ENCODE measurements at regions not wholly inside any gene's neighbourhood (a gene's known extent, or its start where the extent isn't known, plus 50 kb on each side); places are given as distances from the start of the nearest gene placed in this dataset.

DNA sequence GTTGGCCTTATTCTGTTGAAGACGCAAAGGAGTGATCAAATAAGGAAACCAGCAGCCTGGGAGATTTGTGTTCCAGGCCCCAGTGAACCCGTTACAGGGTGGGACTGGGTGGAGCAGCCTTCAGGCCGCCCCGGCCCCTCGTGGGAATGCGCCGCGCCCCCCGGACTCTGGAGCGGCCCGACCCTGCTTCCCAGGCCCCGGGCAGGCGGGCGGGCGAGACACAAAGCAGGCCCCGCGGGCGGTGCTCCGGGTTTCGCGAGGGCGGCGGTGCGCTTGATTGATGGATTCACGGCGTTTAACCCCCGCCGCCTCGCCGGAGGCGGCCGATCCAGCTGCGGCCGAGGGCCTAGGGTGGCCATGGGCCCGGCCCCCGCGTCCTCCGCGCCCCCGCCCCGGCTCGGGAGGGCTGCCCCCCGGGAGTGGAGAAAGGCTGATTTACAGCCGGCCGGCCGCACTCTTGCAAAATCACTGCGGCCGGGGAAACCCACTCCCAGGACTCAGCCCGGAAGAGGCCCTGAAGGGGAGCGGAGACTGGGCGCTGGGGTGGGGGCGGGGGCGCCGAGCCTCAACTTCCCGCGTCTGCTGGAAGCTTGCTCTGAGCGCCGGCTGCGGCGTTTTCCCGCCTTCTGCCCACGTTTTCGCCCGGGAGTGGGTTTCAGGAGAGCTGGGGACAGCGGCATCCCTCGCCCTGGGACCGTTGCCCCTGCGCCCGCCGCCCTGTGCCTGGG, 299.6 kb upstream of the NFE2L3 start:
- DNase-seq: no peak

DNA sequence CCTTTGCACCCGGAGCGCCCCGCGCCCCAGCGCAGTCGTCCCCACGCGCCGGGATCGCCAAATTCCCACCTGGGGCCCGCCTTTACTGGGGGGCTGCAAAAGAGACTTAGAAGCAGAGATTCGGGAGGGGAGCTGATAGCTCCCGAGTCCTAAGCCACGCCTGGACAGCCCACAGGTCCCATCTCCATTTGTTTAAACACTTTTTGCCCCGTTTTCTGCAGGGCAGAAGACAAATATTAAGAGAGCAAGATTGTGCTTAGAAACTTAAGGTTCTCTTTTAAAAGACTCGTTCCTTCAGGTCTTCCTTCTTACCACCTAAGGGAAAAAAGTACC, 299.1 kb upstream of the NFE2L3 start:
- DNase-seq: no peak

DNA sequence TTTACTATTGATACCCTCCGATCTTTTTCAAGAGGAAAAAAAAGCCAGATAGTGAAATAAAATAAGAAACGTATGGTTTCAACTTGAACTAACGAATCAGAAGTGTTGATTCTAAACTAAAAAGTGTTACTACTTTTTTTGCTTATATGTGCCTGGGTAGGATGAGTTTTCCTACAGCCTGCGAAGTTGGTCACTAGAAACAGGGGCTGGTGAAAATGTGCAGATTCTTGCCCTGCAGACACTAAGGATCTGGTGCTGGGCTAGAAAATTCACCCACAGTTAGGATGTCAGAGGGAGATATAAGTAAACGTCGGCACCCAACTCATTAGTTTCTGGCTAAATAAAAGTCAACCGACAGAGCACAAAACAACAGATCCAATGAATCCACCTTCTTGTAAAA, 298.7 kb upstream of the NFE2L3 start:
- no peak for DNase-seq

DNA sequence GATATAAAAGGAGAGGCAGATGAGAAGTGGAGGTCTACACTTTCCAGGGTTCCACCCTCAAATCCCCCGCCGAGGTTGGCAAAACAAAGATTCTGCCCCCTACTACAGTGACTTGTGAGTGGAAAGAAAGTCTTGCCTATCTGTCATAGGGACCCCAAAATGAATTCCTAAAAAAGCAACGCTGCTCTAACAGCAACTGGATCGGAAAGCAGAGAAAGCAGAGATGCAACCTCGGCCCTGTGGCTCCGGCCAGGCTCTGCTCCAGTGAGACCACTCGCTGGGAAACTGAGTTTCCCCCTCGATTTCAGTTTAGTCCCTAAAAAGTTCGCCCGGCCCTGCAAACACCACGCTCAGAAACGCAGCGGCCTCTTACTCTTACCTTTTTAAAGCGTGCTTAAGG, 297.9 kb upstream of the NFE2L3 start:
- no peak for DNase-seq

DNA sequence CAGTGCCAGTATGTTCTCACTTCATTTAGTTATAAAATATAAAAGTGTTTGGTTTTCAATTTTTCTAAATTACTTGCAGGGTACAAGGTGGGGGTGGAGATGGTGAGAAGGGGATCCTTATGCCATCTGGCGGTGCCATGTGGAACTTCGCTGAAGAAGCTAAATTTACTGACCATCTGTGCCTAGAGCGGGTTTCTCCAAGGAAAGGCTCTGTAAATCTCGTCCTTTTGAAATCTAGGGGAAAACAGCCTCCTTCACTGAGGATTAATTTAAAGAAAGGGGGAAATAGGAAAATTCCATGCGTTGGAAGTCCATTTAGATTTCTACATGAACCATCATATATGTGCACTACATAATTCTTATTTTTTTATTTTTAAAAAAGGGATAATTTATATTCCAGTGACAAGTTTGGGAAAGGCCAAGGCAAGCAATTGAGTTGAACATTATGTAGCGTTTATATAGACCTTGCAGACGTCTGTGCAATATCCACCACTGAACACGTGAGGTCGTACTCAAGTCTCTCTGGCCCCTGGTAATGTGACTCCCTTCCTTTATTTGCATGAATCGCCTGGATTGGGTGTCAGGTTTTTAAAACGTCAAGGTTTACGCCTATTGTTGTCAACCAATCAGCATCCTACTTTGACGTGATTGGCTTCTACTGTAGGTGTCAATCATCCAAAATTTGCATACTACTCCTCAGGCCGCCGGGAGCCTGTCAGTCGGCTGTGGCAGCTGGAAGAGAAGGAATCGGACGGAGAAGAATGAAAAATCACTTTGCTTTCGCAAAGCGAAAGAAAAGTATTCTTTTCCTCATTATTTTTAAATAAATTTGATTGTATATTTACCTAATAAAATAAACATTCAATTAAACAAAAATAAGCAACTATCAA, 297.1 kb upstream of the NFE2L3 start:
- peak; percentile 95 to 99 for DNase-seq

DNA sequence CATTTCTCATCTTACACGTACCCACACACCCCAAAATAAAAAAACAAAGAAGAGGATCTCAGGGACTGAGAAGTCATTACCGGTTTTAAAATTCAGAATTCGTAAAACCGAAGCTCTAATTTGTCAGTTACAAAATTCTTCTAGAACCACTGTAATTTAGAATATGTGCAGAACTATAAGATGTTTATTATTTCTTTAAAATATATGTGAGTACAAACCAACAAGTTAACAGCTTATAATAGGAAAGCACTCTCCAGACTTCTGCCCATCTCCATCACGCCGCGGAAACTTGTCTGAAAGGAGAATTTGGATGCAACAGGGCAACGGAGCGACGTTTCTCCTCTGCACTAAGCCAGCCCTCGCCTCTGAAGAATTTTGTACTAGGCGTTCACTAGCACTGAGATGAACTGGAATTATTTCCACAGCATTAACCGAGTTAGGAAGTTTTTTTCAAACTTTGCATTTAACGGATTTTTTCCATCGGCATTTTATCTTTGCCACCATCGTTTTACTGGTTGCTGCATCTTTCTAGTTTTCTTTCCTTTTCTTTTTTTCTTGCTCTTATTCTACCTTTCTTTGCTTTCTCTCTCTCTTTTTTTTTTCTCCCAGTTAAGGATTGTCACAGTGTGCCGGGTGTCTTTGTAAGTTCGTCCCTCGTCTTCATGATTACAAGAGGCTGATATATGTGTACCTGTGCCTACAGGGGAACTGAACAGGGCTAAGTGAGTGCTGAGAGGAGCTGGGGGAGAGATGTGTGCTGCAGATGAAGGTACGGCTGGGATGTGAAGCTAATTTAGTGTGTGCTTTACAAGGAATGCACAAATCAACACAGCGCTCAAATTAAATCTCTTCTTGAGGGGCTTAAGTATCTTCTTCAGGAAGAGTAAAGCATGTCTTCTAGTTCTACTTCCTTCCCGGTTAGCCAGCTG, 295.9 kb upstream of the NFE2L3 start:
- DNase-seq: peak in 1 of 2 experiments; percentile 50

DNA sequence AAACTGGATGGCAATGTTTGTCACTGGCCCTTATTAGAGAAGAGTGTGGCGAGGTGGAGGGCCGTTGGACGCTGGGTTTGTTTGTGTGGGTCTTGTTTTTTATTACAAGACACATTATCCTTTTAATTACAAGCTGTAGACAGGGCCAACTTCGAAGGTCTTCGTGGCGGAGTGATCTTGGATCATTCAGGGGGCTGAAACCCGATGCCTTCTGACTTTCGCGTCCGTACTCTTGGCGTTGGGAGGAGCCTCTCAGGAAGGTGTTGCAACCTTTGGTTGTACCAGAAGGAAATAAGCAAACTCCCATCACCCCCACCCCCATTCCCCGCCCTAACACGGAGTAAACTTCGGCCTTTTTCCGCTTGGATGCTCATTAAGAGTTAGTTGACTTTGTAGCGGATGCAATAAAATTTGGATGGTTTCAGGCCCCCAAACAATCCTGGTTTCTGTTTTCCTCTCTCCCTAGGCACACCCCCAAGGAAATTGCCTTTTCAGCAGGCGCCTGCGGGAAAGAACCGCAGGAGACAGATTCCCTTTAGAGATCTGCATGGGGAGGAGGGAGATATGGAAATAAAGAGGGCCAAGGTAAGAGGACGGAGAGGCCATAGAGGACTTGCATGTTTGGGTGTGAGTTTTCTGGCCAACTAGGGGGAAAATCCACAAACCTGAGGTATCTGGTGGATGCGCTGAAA, 294.5 kb upstream of the NFE2L3 start:
- DNase-seq: peak; percentile 76 to 84

DNA sequence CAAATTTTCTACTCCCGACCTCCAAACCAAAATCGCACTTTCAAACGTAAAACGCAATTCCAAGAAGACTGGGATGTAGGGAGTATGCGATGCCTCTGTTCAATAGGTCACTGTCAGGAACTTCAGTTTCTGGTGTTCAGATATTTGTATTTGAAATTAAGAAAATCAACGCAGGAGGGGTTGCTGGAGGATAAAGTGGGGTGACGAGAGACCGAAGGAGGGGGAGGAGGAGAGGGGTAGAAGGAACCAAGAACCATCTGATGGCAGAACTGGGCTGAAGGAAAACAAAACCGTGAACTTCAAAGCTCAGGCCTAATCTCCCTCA, 293.8 kb upstream of the NFE2L3 start:
- no peak for DNase-seq

DNA sequence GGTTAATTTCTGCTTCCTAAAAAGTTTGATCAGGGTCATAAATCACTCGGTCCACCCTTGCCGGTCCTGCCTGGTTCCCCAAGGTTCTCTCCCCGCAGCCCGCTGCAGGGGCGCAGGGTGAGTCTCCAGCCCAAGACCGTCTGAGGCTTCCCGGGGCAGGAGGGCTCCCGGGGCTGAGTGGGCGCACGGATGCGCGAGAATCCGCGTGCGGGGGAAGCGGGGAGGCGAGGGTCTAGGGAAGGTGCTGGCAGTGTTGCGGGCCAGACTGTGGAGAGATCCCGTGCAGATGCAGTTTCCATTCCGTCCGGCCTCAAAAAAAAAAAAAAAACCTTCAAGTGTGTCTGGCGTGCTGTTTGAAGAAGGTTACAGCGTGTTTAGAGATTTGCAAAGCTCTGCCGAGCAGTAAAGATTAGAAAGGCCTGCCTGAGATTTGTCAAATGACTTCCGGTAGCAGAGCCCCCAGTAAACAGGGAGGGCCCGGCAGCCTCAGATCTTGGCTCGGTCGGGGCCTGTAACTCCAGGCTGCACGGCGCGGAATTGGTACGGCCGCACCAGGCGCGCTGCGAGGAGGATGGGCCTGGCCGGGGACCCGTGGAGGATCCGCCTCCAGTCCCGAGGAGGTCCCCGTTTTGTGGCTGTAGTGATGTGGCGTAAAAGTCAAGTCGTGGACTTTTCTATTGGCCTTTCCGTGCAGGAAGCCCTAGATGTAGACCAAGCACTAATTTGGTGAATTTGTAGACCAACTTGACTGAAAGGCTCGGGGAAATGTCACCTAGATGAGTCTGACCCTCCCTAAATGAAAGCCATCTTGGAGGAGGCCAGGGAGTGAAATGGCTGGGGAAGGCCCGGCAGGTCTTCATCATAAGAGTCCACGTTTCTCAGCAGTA, 293.2 kb upstream of the NFE2L3 start:
- DNase-seq: no peak

DNA sequence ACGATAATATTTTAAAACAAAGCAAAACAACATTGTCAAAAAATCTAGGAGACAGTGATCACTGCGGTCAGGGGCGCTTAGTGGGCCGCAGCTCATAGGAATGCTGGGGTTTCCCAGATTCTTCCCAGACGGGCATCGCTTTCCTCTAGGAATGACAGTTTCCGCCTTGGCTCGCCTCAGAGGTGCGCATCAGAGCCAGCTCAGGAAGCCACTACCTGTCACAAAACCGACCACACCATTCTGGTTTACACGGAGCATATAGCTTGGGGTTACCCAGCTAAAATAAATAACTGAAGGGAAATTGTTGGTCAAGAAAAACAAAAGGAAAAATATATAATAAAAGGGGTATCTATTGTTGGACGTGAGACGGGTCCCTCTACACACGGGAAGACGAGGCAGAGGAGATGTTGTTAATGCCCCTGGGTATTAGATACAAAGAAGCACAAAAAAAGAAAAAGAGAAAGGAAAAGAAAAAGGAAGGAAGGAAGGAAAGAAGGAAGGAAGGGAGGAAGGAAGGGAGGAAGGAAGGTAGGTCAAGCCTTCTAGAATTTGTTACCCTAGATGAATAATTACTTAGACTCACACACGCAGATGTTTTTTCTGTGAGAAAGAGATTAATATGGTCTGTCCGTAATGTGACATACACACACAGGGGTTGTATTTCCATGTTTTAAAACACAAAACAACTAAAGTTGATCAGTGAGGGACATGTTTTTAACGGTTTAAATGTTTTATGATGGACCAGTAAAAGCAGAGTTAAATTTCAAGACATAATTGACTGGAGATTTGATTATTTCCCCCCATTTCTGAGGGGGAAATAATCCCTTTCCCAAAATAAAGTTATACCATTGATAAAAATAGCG, 292.4 kb upstream of the NFE2L3 start:
- no peak for DNase-seq

DNA sequence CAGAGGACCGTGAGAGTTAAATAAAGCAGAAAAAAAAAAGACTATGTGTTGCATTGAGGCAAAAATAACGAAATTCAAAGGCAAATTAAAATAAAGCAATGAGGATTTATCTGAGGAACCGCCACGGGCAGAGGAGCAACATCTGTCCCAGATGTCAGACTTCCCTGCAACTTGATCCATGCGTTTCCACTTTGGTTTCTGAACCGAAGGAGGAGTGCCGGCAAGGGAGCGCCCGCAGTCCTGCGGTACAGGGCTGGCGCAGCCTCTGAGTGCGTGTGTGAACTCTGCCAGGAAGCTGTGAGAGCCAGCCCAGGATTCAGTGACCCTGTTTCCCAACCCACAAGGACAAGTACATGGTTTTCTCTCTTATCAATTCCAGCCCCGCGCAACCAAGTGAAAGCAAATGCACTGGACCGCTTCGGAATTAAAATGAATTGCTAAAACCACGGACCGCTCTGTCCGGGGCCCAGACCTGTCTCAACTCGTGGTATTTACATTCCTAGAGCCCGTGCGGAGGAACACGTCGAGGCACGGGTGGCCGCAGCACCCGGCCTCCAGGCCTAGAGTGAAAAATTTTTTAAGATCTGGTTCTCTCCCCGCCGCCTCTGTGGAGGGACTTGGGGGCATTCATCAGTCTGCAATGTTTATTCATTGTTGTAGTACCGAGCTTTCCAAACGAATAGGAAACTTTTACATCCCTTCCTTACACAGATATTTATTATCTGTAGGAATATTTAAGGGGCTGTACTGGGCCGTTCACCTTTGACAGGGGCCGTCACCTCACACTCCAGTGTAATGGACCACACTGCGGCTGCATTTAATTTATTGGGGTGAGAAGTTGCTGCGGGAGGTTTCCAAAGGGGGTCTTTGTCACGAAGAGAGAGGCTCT, 291.5 kb upstream of the NFE2L3 start:
- DNase-seq: peak; percentile 18 to 41

DNA sequence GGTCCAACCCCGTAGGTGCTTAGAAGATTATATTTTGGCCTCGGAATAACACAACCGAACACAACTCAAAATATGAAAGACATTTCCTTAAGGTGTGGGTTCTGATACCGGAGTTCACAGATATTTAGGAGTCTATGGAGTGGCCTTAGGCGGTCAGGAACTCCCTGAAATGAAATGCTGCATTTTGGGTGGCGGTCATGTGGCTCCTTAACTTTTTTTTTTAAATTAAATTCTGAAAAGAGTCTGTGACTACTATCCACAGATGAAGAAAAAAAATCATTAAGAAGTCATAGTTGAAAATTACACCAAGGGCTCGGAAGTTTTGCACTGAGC, 290.9 kb upstream of the NFE2L3 start:
- no peak for DNase-seq

DNA sequence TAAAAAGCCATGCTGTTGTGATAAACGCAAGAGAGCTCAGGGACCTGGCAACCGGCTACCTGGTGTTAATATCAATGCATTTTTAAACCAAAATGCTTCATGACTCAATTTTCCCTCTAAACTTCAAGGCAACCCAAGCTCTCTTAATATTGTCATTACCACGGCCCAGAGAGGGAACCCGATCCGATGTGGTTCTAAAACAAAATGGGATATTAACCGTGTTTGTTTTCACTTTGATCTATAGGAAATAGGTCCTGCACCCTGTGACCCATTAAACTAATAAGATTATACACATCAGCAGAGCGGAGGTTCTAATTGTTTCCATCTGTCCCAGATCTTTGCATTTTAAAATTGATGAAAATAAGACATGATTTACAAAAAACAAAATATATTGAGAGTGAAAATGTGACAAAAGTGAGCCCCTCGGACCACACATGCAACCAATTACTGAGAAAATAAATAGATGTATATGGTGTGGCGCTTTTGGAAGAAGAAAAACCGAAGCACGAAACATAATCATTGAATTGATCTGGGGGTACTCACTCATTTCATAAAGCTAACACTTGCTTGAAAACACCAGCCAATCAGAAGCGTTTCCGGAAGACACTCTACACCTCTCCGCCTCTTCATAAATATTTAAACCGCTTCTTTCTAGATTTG, 290.3 kb upstream of the NFE2L3 start:
- no peak for DNase-seq

DNA sequence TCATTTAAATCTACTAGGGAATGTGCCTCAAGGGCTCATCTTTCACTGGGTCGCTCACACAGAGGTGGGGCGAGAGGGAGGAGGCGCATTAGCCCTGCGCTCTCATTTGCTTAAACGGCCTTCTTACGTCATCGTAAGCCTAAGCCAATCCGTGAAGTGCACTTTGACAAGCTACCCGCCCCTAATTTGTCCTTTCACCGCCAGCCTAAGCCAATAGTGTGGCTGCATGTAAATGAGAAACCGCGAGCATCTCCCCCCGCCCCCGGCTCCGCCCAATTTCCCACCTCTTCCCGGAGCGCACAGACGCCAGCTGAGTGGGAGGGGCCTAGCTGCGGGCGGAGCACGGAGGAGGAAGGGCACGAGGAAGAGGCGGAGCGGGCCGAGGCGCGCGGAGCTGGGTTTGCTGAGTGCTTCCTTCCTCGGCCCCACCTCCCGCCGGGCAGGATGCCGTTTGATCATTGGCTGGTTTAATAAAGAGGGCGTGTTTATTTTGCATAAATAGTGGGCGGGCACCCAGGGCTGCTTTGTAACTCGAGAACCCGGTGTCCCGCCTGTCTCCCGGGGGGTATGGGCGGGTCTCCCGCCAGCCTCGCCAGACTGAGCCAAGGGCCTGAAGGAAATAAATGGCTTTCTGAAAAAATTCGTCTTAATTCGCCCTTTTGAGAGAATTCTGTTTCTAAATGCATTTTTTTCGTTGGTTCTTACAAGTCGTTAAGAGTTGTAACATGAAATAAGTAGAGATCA, 289.6 kb upstream of the NFE2L3 start:
- peak; percentile 100 for DNase-seq

DNA sequence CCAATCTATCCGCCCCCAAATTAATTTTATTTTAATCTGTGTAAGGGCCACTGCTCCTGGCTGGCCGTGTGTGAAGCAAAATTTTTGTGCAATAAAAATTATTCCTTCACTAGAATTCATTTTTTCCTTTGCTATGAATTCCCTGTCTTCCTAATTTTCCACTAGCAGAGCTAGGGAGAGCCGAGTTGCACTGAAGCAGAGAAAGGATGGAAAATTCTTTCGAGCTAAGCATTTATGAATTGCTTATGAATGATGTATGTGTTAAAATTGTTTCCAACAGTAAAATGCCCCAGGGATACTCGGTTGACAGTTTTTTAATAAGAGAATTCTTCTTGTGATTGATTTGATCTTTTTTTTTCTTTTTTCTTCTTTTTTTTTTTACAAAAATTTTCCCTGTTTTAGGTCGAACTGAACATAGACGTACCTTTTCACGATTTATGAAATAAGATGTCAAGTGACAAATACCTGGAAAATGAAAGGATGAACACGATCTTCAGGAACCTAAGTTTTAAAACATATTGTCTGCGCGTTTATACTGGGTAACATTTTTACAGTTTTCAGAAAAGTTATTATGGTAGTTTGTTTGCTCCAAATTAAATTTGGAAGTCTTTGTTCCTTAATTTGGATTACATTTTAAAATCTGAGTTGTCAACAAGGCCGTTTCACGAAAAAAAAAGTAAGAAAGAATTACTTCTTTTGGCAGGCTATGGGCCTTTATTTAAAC, 288.8 kb upstream of the NFE2L3 start:
- peak; percentile 63 to 72 for DNase-seq

DNA sequence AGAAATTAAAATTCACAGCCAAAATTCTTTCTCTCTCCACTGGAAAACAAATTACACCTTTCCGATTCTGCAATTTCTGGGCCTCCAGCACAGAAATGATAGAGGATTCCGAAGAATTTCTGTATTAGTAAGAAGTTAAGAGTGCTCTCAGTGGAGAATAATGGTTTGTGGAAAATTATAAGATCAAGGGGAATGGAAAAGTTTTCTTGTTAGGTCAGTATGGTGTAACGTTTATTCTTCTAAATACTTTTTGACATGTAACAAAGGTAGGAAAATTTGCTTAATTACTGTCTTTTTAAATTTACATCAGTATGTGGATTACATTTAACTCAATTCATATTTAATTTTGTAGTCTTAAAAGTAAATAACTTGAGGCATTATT, 288.3 kb upstream of the NFE2L3 start:
- DNase-seq: peak in 1 of 2 experiments; percentile 63

DNA sequence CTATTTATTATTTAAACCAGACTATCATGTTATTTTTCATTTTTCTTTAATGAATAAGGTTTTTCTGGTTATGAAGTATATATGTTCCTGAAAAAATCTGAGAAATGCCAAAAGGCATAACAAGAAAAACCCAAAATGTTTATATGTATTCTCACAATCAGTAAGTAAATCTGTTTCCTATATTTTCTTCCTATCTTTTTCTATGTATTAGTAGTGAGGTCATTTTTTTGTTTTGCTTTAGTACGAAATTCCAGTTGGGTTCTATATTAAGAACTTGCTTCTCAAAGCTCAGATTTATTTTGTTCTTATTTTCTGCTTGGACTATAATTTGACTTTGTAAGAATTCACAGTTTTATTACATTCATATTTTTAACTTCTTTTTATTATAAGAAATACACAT, 287.5 kb upstream of the NFE2L3 start:
- no peak for DNase-seq
